ENCODE measurements at regions not wholly inside any gene's neighbourhood (a gene's known extent, or its start where the extent isn't known, plus 50 kb on each side); places are given as distances from the start of the nearest gene placed in this dataset.

GRCh38 chr1:38114241-38115026 lies 67.8 kb upstream of the POU3F1 start:
- ChIA-PET CTCF (no interaction called here), POLR2A (no interaction called here), RAD21 (ENCODE audit: low non-redundant PET in 1 of 2, low total read pairs in 2 of 2, uncharacterized antibody in 2 of 2, unreplicated experiment in 2 of 2) (no interaction called here)
- H3K79me2 ChIP-seq (ENCODE audit: insufficient read depth, low read length) = no peaks in the 10 kb centered on the region
- H3K4me2 ChIP-seq (ENCODE audit: low read length) = no peak overlapping the region
- H4K20me1 ChIP-seq (ENCODE audit: insufficient read depth) = no peaks in the 10 kb centered on the region
- H3K9ac ChIP-seq (ENCODE audit: low read length) = no peak overlapping the region
- TF ChIP-seq ELF1 (IDR thresholded peaks at IDR 0.05; ENCODE audit: borderline replicate concordance, low read depth) (no peak), POLR2A (IDR thresholded peaks at IDR 0.05; ENCODE audit: borderline replicate concordance, extremely low read depth, insufficient read depth, insufficient read length) (no peak), ZFX (IDR thresholded peaks at IDR 0.05) (no peak), ZNF274 (IDR thresholded peaks at IDR 0.05; ENCODE audit: low read depth, low read length) (no peak), YY1 (IDR thresholded peaks at IDR 0.05; ENCODE audit: extremely low read depth, insufficient replicate concordance, low read depth, low read length) (no peak), ZBTB33 (IDR thresholded peaks at IDR 0.05; ENCODE audit: extremely low read depth, insufficient replicate concordance, low read length) (no peak), EZH2phosphoT487 (IDR thresholded peaks at IDR 0.05; ENCODE audit: borderline replicate concordance) (no peak), RAD21 (IDR thresholded peaks at IDR 0.05; ENCODE audit: low read depth) (no peak), EGR1 (IDR thresholded peaks at IDR 0.05; ENCODE audit: low read depth) (no peak), SRF (IDR thresholded peaks at IDR 0.05; ENCODE audit: low read depth) (no peak)
- TF ChIP-seq, protein P1, sequence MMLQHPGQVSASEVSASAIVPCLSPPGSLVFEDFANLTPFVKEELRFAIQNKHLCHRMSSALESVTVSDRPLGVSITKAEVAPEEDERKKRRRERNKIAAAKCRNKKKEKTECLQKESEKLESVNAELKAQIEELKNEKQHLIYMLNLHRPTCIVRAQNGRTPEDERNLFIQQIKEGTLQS (IDR thresholded peaks at IDR 0.05) = no peak
- TF ChIP-seq, protein P2, sequence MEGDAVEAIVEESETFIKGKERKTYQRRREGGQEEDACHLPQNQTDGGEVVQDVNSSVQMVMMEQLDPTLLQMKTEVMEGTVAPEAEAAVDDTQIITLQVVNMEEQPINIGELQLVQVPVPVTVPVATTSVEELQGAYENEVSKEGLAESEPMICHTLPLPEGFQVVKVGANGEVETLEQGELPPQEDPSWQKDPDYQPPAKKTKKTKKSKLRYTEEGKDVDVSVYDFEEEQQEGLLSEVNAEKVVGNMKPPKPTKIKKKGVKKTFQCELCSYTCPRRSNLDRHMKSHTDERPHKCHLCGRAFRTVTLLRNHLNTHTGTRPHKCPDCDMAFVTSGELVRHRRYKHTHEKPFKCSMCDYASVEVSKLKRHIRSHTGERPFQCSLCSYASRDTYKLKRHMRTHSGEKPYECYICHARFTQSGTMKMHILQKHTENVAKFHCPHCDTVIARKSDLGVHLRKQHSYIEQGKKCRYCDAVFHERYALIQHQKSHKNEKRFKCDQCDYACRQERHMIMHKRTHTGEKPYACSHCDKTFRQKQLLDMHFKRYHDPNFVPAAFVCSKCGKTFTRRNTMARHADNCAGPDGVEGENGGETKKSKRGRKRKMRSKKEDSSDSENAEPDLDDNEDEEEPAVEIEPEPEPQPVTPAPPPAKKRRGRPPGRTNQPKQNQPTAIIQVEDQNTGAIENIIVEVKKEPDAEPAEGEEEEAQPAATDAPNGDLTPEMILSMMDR (IDR thresholded peaks at IDR 0.05 in 2 of 3, conservative IDR thresholded peaks at IDR 0.05 in 1 of 3; ENCODE audit: borderline replicate concordance in 1 of 3, insufficient read depth in 1 of 3, low read depth in 2 of 3, low read length in 2 of 3) = no peak
- no peaks in the 10 kb centered on the region for H3K36me3 ChIP-seq (ENCODE audit: control insufficient read depth in 1 of 2, insufficient read depth in 2 of 2, low read length in 2 of 2)
- H3K4me1 ChIP-seq (ENCODE audit: control insufficient read depth in 1 of 2, insufficient read depth in 2 of 2, low read length in 2 of 2) = no peaks in the 10 kb centered on the region
- H2AFZ ChIP-seq (ENCODE audit: low read depth, low read length, poor library complexity, severe bottlenecking) = no peak overlapping the region
- ATAC-seq (no peak), DNase-seq (ENCODE audit: low read depth, low spot score) (no peak)
- no peaks in the 10 kb centered on the region for H3K27me3 ChIP-seq (ENCODE audit: insufficient read depth, low read length)
- H3K27ac ChIP-seq (ENCODE audit: low read depth, low read length) = no peak overlapping the region
- no TSS peak for BruUV-seq (replicated peaks)
- H3K9me3 ChIP-seq (ENCODE audit: control insufficient read depth in 1 of 2, insufficient read depth in 1 of 2, low read depth in 1 of 2, low read length in 2 of 2) = no peaks in the 10 kb centered on the region
- no peak overlapping the region for H3K4me3 ChIP-seq (replicated peaks in 1 of 2; ENCODE audit: low read depth in 1 of 2, low read length in 2 of 2)
- no peaks in the 10 kb centered on the region for H3K9me2 ChIP-seq (ENCODE audit: insufficient read depth)
- intact Hi-C loops (cut with micrococcal nuclease) = no loop called here
